CD14-positive monocyte (primary cell): ENCODE measurements at regions not wholly inside any gene's neighbourhood (a gene's known extent, or its start where the extent isn't known, plus 50 kb on each side); places are given as distances from the start of the nearest gene placed in this dataset.

Experiments used
- DNase-seq, 3 donors: peaks; one replicate each; pipeline ENCODE4 v3.0.0-alpha.2; 2011 to 2022
- H2AFZ ChIP-seq: 2 replicates; pipeline ENCODE4 v1.6.0; 2012; ENCODE audit warnings: mild to moderate bottlenecking, low read depth, low read length, inconsistent platforms; ENCODE audit not compliant: insufficient read depth, poor library complexity, severe bottlenecking
- H3K27ac ChIP-seq, 2 donors: 1 replicate in 1 of 2; 2 replicates in 1 of 2; pipeline ENCODE4 v1.5.1; 2012 to 2013; ENCODE audit warnings: low read length in 2 of 2, control low read depth in 1 of 2, inconsistent platforms in 1 of 2, low read depth in 1 of 2, mild to moderate bottlenecking in 1 of 2
- H3K27me3 ChIP-seq, 2 donors: one replicate each; pipeline versions ENCODE4 v1.6.0 to v1.6.1; 2011 to 2013; ENCODE audit warnings: low read length in 2 of 2; ENCODE audit not compliant: control insufficient read depth in 2 of 2, insufficient read depth in 2 of 2
- H3K36me3 ChIP-seq, 2 donors: replicated peaks in 1 of 2; 1 replicate in 1 of 2; 2 replicates in 1 of 2; pipeline versions ENCODE4 v1.5.1 to v1.6.1; 2012 to 2013; ENCODE audit warnings: low read length in 2 of 2, control low read depth in 1 of 2, inconsistent platforms in 1 of 2, mild to moderate bottlenecking in 1 of 2; ENCODE audit not compliant: insufficient read depth in 2 of 2, control insufficient read depth in 1 of 2
- H3K4me1 ChIP-seq, 2 donors: 1 replicate in 1 of 2; 2 replicates in 1 of 2; pipeline versions ENCODE4 v1.5.1 to v1.6.1; 2012 to 2013; ENCODE audit warnings: low read length in 2 of 2, control low read depth in 1 of 2, inconsistent platforms in 1 of 2, mild to moderate bottlenecking in 1 of 2, moderate library complexity in 1 of 2; ENCODE audit not compliant: insufficient read depth in 2 of 2, control insufficient read depth in 1 of 2
- H3K4me2 ChIP-seq: replicated peaks from 2 replicates; pipeline ENCODE3; 2012; ENCODE audit warnings: low read length, moderate library complexity, mild to moderate bottlenecking; ENCODE audit not compliant: poor library complexity, severe bottlenecking; ENCODE audit errors: extremely low read depth
- H3K4me3 ChIP-seq, 3 experiments: fragments of 200-600 bp in 1 of 3; sonication (generic) in 1 of 3; replicated peaks in 1 of 3; 1 replicate in 2 of 3; 2 replicates in 1 of 3; pipeline ENCODE4 v1.5.1; 2011 to 2013; ENCODE audit warnings: low read length in 3 of 3, mild to moderate bottlenecking in 3 of 3, control low read depth in 2 of 3, low read depth in 2 of 3, inconsistent platforms in 1 of 3, moderate library complexity in 1 of 3
- H3K79me2 ChIP-seq: 2 replicates; pipeline ENCODE4 v1.6.0; 2012; ENCODE audit warnings: mild to moderate bottlenecking, control low read depth, inconsistent platforms, low read length, moderate library complexity; ENCODE audit not compliant: insufficient read depth
- H3K9ac ChIP-seq: 2 replicates; pipeline ENCODE4 v1.6.0; 2017; ENCODE audit warnings: low read length, mild to moderate bottlenecking; ENCODE audit not compliant: insufficient read depth, poor library complexity, severe bottlenecking
- H3K9me3 ChIP-seq, 2 donors: replicated peaks in 1 of 2; 1 replicate in 1 of 2; 2 replicates in 1 of 2; pipeline versions ENCODE4 v1.5.1 to v1.6.1; 2012 to 2013; ENCODE audit warnings: low read length in 2 of 2, control low read depth in 1 of 2; ENCODE audit not compliant: control insufficient read depth in 1 of 2, insufficient read depth in 1 of 2
- H4K20me1 ChIP-seq: 2 replicates; pipeline ENCODE4 v1.6.0; 2012; ENCODE audit warnings: mild to moderate bottlenecking, low read length, control low read depth, moderate library complexity; ENCODE audit not compliant: insufficient read depth
- H3K27ac Mint-ChIP-seq, 7 donors: one replicate each; pipeline ENCODE4 v1.8.0; 2020; ENCODE audit warnings: mild to moderate bottlenecking in 7 of 7, mixed read lengths in 7 of 7, moderate library complexity in 6 of 7, inconsistent platforms in 2 of 7
- H3K27me3 Mint-ChIP-seq, 3 donors: one replicate each; pipeline ENCODE4 v1.8.0; 2021 to 2022; ENCODE audit warnings: low read depth in 3 of 3, mild to moderate bottlenecking in 3 of 3, mixed read lengths in 3 of 3, moderate library complexity in 3 of 3, inconsistent platforms in 1 of 3
- H3K36me3 Mint-ChIP-seq, 2 donors: one replicate each; pipeline ENCODE4 v1.8.0; 2020; ENCODE audit warnings: mixed read lengths in 2 of 2, inconsistent platforms in 1 of 2, mild to moderate bottlenecking in 1 of 2
- H3K4me1 Mint-ChIP-seq: one replicate; pipeline ENCODE4 v1.8.0; 2020; ENCODE audit warnings: mild to moderate bottlenecking, mixed read lengths
- H3K4me3 Mint-ChIP-seq, 2 donors: one replicate each; pipeline ENCODE4 v1.8.0; 2020; ENCODE audit warnings: mild to moderate bottlenecking in 2 of 2, mixed read lengths in 2 of 2, moderate library complexity in 1 of 2
- H3K9me3 Mint-ChIP-seq, 7 donors: one replicate each; pipeline ENCODE4 v1.8.0; 2020 to 2022; ENCODE audit warnings: mixed read lengths in 7 of 7, mild to moderate bottlenecking in 6 of 7, moderate library complexity in 6 of 7, inconsistent platforms in 2 of 7
- CTCF ChIP-seq: fragments of 200-600 bp; IDR thresholded peaks from one replicate; pipeline ENCODE4 v1.8.0; 2022; ENCODE audit warnings: antibody characterized with exemption, mild to moderate bottlenecking
- WGBS: methylation state at CpG from one replicate; pipeline ENCODE4 v1.1.5; 2013; ENCODE audit warnings: missing lambda C conversion rate; ENCODE audit not compliant: insufficient coverage; 5-methylcytosine and 5-hydroxymethylcytosine counted together
- intact Hi-C, 2 donors: fragments of 100-400 bp; cut with micrococcal nuclease; formaldehyde crosslinking; loops; one replicate each; pipeline versions ENCODE4 v1.15.0 to v1.15.1; 2023

- Histone ChIP-seq H3K27me3 (no peaks in the 10 kb centered on the region), H4K20me1 (no peaks in the 10 kb centered on the region), H3K9me3 (peaks cover 0 to 6% of the 10 kb centered on the region in 2 donors), H3K4me3 (no peak overlapping the region), H3K36me3 (no peaks in the 10 kb centered on the region), H3K4me2 (no peak overlapping the region), H2AFZ (no peak overlapping the region), H3K4me1 (no peaks in the 10 kb centered on the region), H3K79me2 (no peaks in the 10 kb centered on the region), H3K9ac (no peak overlapping the region), H3K27ac (no peak overlapping the region)
- peaks cover 0 to 6% (median 4%) of the 10 kb centered on the region in 7 donors for H3K9me3 Mint-ChIP-seq
- WGBS: no CpG with 5 or more reads among the region's 1 CpG
- no peak for TF ChIP-seq CTCF
- H3K27me3 Mint-ChIP-seq: no peaks in the 10 kb centered on the region
- H3K36me3 Mint-ChIP-seq: no peaks in the 10 kb centered on the region
- no peaks in the 10 kb centered on the region for H3K4me1 Mint-ChIP-seq
- H3K4me3 Mint-ChIP-seq: no peak overlapping the region
- intact Hi-C loops: no loop called here
- no peak overlapping the region for H3K27ac Mint-ChIP-seq
- DNase-seq: no peak
These were observed 143.5 kb upstream of the NECTIN3 start for GRCh38 chr3:110928016-110928662.

- intact Hi-C loops: no loop called here
- no peaks in the 10 kb centered on the region for H3K9me3 ChIP-seq
- H3K4me3 ChIP-seq: no peak overlapping the region
- H3K79me2 ChIP-seq: no peaks in the 10 kb centered on the region
- Mint-ChIP-seq H3K27ac (no peak overlapping the region), H3K36me3 (no peaks in the 10 kb centered on the region), H3K9me3 (peaks cover 0 to 3% (median 0%) of the 10 kb centered on the region in 7 donors), H3K4me3 (no peak overlapping the region), H3K4me1 (no peaks in the 10 kb centered on the region), H3K27me3 (no peaks in the 10 kb centered on the region)
- no peak overlapping the region for H3K9ac ChIP-seq
- H3K4me1 ChIP-seq: no peaks in the 10 kb centered on the region
- no peak overlapping the region for H3K27ac ChIP-seq
- TF ChIP-seq CTCF: no peak
- H3K4me2 ChIP-seq: no peak overlapping the region
- H3K36me3 ChIP-seq: no peaks in the 10 kb centered on the region
- no peak for DNase-seq
- no peaks in the 10 kb centered on the region for H4K20me1 ChIP-seq
- H3K27me3 ChIP-seq: no peaks in the 10 kb centered on the region
- no peak overlapping the region for H2AFZ ChIP-seq
These were observed 141.8 kb upstream of the NECTIN3 start for GRCh38 chr3:110929816-110930215.
